Activated CD8-positive, alpha-beta memory T cell treated with anti-CD3 and anti-CD28 coated beads for 24 hours (primary cell): ENCODE measurements at regions not wholly inside any gene's neighbourhood (a gene's known extent, or its start where the extent isn't known, plus 50 kb on each side); places are given as distances from the start of the nearest gene placed in this dataset.
"Not testable (repeated sequence)": the region's sequence is repeated elsewhere in the genome, so short reads cannot be mapped to it uniquely, and the experiment has no call there.

Experiments used
- DNase-seq: peaks from one replicate; pipeline ENCODE4 v3.0.0-alpha.2; 2020

DNA sequence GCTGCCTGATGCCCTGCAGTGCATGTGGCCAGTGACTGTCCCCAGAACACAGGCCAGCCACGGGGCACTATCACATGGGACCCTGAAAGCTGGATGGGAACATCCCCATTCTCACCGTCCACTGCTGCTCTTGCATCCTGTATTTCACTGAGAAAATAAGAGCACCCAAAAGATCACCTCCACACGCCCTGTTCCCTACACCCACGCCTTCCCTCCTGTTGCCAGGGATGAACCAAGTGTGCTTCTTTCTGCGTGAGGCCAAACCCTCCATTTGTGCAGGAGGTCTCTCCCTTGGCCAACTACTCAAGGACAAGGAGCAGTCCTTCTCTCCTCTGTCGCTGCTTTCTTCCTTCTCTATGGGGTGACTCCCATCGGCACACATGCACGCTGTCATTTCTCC is 118.3 kb downstream of the LRRC37A3 start:
- DNase-seq = not testable (repeated sequence)

DNA sequence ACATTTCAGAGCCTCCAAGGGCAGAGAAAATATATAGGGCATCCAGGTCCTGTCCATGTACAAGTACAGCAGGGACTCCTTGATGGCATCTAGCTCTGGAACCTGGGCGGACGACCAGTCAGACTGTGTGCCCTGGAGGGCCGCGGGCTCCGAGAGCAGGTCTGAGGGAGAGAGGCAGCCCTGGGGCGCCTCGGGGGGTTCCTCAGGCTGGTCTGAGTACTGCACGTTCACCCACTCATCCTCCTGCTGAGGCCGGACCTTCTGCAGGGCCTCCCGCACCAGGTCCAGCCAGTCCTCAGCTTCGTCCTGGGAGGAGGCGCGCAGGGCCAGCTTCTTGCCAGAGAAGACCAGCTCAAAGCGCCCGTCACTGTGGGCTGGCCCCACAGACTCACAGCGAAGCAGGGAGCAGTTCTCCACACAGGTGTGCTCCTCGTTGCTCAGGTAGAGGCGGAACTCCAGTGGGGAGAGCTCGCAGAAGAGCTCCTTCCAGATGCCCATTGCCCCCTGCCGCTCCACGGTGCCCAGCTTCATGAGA is 118.8 kb downstream of the LRRC37A3 start:
- DNase-seq = not testable (repeated sequence)

DNA sequence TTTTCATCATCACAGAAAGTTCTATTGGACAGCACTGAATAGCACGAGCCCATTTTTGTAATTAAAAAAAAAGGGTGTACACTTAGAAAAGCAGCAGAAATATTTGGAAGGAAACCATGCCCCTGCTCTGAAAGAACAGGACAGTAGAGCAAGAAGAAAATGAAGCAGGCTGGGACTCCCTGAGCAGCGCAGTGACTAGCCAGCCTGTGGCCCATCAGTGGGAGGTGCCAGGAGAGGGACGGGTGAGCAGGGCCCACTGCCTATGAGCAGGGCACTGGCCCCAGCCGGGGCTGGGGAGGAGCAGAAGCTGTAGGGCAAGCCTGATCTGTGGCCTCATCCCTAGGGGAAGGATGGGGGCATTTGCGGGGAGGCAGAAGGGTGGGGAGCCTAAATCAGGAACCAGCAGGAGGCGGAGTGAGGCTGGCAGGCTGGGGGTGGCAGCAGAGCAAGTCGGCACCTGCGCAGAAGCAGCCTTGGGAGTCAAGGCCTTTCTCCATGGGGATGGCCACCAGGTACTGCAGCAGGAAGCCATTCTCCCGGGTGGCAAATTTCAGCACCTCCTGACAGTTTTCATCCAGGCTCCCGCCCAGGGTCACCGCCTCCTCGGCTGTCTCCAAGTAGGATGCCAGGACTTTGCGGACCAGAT is 119.6 kb downstream of the LRRC37A3 start:
- not testable (repeated sequence) for DNase-seq

DNA sequence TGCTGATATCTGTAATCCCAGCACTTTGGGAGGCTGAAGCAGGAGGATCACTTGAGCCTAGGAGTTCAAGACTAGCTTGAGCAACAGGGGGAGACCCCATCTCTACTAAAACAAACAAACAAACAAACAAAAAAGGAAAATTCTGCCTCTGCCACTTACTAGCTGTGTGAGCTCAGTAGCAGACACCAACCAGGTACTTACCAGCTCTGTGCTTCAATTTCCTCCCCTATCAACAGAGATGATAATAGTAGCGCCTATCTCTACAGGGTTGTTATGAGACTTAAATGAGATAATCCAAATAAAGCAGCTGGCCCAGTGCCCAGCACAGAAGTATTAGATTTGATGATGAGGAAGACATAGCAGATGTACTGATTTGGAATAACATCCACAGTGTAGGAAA is 120.3 kb downstream of the LRRC37A3 start:
- DNase-seq = not testable (repeated sequence)

DNA sequence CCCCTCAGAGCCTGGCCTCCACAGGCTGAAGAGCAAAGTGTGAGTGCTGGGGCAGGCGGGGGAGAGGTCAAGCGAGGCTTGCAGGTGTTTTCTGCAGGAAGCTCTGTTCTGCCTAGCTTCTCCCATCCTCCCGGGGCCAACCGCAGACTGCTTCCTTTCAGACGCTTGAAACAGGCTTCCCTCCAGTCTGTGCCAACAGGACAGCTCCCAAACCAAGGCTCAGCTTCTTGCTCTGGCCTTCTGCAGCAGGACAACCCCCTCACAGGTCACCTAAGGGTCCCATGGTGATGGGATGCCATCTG is 120.8 kb downstream of the LRRC37A3 start:
- DNase-seq = not testable (repeated sequence)

DNA sequence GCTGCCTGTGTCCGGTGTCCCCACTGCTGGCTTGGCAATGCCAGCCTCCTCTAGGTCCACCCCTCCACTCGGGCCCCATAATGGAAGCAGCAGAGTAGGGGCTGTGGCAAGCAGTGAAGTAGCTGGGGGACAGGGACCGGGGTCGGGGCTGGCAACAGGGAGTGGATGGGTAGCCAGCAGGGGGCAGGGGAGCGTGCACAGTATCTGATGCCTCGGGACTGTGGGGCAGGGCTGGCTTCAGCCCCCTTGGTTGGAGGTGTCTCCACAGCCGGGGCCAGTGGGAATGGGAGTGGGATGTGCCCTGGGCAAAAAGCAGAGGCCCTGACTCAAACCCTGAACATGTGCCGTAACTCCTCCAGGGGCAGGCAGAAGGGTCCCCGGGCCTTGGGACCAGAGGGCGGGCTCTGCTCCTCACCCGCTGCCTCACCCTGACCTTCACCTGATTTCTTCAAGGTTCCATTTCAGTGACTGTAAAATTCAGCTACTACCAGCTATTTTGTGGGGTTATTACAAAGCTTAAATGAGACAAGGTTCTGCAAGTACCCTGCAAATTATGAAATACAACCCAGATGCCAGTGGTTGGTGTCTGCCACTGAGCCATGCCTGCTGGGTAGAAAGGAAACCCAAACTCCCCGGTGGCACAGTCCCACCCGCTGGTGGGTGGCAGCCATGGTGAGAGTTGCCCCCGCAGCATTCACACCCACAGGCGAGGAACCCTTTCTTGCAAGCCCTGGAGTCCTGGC is 121.4 kb downstream of the LRRC37A3 start:
- DNase-seq = not testable (repeated sequence)

DNA sequence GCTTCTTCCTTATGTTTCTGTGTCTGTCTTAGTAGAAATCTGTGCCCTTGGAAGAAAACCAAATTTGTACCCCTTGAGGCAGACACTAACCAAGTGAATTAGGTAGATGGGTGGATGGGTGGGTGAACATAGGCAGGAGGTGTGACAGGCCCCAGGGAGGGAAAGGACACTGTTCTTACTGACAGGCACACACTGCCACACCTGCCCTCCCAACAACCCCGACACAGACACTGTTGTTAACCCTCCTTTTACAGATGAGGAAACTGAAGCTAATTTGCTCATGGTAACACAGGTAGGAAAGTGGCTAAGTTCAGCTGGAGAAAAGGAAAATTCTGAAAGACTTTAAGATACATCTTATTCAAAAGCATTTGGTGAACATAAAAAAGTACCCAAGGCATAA is 123.9 kb downstream of the LRRC37A3 start:
- not testable (repeated sequence) for DNase-seq

DNA sequence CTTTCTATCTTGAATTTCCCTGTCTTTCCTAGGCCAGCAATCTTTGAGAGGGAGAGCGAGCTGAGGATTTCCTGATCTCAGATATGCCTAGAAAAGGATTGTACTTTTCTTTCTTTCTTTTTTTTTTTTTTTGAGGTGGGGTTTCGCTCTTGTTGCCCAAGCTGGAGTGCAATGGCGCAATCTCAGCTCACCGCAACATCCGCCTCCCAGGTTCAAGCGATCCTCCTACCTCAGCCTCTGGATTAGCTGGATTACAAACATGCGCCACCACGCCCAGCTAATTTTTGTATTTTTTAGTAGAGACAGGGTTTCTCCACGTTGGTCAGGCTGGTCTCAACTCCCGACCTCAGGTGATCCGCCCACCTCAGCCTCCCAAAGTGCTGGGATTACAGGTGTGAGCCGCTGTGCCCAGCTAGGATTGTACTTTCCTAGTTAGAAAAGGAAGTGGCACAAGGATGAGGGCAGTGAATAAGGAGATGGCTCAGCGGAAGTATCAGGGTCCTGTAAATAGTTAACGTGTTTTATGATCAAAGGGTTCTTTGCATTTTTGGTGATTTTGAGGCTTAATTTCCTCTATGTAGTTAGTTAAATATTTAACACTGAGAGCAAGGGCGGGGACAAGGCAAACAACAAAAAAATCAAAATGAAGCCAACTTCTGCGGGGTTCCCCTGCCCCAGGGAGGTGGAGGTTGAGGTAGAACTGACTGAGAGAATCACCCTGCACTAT is 124.6 kb downstream of the LRRC37A3 start:
- DNase-seq = not testable (repeated sequence)

DNA sequence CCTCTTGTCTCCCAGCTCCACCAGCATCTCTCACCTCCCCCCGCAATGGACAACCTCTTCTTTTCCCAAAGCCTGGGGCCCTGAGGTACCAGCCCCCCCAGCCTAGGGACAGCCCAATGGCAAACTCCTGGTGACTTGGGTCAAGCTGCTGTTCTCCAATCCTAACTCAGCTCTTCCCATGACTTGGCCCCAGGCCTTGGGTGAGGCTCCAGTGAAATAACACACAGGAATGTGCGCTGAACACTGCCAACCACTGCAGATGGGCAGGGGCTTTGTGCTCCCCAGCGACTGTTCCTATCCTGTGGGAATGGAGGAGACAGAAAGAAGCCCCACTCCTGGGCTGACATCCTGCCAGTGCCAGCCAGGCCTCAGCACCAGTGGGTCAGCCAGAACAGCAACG is 125.2 kb downstream of the LRRC37A3 start:
- DNase-seq = not testable (repeated sequence)

DNA sequence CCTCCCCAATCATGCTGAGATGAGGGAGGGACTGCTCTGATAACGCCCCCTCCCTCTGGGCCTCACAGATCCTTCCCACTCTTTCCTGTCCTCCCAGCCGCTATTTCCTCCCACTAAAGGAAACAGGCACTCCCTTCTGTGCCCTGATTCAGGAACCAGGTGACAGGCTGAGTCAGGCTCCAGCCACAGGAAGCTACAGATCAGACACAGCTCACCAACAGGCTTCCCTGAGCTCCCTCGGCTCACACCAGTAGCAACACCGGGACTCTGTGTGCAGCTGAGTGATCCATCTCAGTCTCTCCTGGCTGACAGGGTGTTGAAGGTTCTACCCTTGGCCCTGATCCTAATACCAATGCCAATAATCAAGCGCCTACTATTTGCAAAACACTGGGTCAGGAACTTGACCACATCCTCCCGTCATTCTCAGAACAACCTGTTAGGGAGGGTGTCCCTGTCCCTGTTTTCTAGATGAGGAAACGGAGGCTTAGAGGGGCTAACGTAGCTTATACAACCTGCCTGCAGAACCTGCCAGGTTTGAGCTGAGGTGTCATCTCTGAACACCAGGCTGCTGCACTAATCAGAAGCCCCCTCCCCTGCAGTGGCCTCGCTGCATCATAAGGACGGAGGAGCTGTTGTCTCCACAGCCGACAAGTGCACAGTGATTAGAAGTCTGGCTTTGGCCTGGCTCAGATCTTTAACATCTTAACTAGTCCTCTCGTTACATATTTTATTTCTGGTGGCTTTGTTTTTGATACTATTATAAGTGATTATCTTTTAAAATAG is 126.3 kb downstream of the LRRC37A3 start:
- DNase-seq = peak; percentile 61

DNA sequence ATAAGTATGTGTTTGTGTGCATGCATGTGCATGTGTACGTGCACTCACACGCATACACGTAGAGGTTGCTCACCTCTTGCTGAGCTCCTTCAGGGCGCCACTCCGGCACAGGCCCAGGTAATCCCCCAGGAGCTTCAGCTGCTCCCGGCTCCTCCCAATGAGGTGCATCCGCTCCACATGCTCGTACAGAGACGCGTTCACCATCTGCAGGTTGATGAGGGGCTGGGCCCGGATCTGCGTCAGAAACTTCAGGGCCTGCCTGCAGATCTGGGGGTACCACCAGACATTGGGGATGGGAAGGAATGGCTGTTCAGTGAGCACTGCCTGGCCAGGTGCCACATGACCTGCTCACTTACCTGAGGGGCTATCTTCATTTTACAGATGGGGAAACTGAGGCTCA is 127.0 kb downstream of the LRRC37A3 start:
- DNase-seq = peak; percentile 45

DNA sequence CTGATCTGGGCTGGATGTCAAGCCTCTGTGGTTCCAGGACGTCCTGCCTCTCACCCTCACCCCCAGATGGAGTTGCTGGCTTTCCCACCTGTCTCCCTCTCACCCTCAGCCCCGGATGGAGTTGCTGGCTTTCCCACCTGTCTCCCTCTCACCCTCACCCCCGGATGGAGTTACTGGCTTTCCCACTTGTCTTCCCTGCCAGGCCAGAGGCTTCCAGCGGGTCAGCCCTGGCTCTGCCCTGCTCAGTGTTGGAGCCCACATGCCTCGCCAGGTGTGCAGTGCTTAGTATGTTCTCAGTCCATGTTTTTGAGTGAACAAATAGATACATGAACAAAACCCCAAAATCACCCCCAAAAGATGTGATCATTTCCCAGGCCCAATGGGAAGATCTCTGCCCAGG is 127.6 kb downstream of the LRRC37A3 start:
- not testable (repeated sequence) for DNase-seq

DNA sequence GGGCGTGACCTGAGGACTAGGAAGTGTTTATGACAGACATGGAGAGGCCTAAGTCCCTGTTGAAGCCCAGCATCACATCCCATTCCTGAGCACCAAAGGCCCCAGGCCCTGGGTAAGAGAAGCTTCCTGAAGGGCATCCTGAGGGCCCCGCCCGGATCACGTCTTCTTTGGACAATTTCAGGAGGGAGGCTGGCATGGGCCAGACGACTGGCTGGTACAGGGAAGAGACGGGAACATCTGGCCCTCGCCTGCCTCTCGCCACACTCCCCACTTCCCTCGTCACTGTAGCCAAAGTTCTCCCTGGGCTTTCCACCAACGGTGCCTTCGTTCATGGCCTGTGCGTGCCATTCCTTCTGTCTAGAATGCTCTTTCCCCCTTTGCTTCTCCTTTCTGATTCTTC is 128.1 kb downstream of the LRRC37A3 start:
- not testable (repeated sequence) for DNase-seq

DNA sequence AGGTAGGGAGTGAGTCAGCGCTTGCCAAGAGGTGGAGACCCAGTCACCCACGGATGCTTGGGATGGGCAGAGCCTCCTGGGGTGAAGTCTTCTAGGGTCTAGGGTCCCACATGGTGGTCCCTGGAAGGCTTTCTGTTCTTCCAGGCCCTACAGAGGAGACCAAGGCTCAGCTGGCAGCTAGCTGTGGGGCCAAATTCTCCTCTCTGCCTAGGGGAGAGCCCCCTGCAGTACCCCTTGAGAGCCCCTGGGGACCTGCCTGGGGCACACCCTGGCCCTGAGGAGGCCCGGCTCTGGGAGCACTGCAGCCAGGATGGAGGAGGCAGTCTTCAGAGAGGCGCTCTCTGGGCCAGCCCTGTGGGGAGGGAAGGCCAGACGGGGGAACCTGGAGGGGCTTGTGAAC is 128.6 kb upstream of the SMURF2 start:
- DNase-seq = not testable (repeated sequence)

DNA sequence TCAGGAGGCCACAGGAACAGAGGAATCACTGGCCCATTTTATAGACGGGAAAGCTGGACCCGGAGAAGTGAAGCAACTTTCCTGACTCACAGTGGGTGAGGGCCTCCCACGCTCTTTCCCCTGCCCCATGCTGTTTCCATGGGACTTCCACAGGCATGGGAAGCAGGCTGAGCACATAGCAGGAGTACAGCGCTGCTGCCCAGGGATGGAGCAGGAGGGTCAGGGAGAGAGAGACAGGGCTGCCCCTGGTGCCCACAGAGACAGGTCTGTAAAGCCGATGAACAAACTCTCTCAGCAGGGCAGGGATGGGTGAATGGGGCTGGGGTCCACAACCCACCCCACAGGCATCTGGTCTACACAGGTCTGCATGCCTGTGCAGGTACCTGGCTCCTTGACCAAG is 128.1 kb upstream of the SMURF2 start:
- not testable (repeated sequence) for DNase-seq

DNA sequence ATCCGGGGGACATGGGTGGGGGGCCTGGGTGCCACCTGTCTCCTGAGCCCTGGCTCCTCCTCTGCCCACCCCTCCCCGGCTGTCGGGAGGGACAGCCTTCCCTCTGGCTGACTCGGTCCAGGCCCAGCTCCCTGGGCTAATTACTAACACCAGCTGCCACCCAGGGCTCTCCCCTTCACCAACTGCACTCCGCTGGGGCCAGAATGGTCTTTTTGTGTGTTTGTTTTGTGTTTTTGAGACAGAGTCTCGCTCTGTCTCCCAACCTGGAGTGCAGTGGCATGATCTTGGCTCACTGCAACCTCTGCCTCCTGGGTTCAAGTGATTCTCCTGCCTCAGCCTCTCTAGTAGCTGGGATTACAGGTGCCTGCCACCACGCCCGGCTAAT is 126.9 kb upstream of the SMURF2 start:
- DNase-seq = not testable (repeated sequence)

DNA sequence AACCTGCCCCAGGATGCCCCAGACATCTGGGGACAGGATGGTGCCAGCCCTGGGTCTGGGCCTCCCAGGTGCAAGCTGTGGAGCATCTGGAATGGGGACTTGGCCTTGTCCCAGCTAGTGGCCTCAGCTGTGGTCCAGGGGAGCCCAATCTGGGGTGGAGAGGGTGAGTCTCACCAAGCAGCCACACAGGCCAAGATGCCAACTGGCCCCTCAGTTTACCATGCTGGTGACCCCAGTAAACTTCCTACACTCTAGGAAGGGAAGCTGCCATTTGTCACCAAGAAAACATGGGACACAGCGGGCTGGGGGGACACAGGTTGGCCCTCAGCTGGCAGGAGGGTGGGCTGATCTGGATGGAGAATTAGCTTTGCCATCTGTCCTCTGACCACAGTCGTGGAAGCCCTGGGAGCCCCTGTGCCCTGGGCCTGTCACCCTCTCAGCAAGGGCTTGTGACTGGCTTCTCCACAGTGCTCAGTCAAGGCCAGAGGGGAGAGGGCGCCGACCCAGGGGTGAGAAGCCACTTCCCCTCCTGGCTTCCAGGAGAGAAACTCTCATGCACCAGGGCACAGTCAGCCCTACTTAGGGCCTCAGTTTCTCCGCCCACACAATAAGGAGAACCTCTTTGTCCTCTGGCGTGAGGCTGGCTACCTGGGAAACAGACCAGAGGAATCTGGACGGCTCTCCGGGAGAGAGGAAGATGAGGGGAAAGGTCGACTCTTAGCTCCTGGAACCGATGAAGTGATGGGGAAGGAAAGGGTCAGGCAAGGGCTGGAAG is 126.4 kb upstream of the SMURF2 start:
- no peak for DNase-seq

DNA sequence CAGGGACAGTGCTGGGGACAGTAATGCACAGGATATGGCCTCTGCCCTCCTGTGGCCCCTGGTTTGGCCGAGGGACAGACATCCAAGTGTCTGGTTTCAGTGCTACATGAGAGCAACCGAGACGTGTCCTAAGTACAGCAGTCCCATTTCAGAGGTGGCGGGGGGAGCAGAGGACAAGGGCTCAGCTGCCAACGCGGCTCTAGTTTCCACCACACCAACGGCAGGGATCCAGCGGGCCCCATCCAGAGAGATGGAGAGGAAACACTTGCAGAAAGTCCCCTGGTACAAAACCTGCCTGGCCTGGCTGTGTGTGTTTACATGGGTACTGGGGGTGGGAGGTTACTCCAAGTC is 125.8 kb upstream of the SMURF2 start:
- no peak for DNase-seq

DNA sequence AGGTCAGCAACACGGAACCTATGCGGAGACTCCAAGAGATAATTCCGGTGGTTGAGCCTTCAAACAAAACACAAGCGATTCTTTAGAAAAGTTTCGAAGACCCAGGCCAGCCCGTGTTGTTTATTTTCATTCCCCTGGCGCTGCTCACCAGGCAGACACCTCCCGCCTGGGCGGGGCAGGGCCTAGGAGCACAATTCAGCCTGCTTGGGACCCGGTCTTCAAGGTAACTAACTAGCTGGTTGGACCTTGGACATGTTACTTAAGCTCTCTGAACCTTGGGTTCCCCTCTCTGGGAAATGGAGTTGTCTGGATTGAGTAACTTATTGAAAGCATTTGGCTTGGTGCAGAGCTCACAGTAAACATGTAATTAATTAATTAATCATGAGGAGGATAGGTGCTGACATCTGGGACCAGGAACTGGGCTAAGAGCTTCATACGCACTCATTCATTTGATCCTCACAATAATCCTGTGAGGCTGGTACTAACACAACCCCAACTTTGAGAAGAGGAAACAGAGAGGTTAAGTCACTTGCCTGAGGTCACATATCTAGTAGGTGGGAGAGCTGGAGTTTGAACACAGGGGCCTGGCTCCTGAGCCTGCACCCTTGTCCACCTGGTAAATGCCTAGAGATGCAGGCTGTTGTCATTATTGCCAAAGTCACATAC is 125.3 kb upstream of the SMURF2 start:
- DNase-seq = peak; percentile 38

DNA sequence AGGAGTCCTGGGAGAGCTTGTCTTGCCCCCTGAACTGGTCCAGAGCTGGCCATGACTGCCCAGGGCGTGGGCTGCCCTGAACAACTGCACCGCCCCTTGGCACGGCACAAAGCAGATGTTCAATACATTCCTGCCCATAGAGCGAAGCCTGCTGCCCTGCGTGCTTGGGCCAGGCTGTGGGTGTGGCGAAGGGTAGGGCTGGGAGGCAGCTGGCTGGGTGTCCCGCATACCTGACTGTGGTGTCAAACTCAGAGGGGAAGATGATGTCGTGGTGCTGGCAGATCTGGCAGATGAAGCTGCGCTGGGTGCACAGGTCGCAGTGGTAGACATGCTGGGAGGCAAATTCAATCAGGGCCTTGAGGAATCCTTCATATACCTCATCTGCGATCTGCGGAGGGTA is 124.2 kb upstream of the SMURF2 start:
- DNase-seq = no peak

DNA sequence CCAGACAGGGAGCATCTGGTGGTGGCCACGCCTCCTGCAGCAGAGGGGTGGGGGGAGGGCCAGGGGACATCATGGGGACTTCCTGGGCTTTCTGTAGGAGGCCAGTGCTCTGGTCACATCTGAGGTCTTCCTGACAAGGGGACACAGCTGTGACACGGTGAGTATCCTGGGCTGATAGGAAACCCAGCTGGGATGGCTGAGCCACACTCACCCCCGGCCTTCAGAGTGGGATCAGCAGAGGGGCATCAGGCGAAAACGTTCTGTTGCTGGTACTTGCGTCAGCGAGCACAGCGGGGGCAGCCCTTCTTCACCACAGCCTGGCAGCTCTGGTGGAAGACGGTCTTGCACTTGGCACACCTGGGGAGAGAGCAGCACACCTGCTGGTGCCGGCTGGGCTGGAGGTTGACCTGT is 122.9 kb upstream of the SMURF2 start:
- peak; percentile 51 for DNase-seq
